ENCODE measurements at regions not wholly inside any gene's neighbourhood (a gene's known extent, or its start where the extent isn't known, plus 50 kb on each side); places are given as distances from the start of the nearest gene placed in this dataset.
"Not testable (repeated sequence)": the region's sequence is repeated elsewhere in the genome, so short reads cannot be mapped to it uniquely, and the experiment has no call there.

DNA sequence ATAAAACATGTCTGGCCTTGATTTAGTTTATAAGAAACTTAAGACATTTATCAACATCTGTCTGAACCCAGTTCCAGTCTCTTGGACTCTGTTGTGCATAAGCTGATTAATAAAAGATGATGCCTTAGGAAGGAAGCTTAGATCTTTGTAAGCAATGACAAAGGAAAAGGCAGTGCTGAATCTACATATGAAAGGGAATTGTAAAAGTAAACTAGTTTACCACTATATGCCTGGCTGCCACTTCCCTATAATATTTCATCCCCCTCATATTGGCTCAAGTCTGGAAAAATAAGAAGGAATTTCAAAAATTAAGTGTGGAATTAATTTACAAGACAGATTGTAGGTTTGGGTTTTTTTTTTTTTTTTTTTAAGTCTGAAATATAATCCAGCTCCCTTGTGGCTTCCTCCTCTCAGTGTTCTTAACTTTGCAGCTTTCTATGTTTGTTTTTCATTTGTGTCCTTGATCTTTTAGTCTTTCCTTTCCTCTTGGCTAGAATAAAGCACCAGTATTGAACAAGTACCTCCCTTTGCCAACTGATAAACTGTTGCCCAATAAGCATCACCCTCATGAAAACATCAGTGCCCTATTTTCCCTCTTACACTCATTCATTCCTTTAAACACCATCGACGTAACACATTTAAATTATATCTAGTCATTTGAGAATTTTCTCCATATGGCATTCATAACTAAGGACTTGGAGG, 146.7 kb upstream of the TBX18 start:
- DNase-seq, result no peak

DNA sequence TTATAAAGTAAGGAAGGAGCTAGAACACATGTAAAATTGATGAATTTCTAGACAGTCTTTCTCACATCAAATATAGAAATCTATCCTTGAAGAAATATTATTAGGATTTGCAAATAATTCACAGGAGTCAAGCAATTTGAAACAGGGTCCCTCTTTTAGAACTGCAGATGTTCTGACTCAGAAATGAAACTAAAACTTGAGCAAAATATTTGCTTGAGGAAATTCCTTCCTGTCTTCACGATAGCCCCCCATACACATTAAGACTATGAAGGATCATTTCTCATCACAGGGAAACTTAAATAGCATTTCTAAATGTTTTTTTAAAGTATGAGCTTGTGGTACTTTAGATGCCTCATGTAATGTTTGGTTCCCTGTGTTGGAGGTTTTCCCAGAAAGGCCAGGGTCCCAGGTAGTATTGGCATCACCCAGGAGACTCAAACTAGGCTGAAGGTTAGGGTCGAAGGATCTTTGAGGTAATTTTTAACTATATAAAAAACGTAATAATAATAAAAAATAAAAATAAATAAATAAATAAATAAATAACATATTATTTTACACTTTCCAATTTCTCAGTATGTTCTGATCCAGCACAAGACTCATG, 144.0 kb upstream of the TBX18 start:
- DNase-seq, result no peak

DNA sequence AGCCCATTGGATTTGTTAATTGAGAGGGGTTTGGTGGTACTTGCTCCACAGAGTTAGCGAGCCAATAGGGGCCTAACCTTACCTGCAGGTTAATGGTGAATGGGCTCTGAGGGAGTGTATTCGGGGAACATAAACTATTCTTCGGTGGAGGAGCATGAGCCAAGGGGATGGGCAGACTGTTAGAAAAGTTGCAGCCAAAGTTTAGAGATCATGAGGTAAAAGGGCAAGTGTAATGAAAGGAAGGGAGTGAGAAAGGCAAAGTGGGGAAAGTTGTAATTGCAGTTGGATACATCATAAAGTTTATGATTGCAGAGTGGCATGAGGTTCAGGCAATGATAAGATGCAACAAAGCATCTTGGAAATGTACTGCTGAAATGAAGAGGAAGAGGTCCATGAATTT, 142.1 kb upstream of the TBX18 start:
- no peak for DNase-seq

DNA sequence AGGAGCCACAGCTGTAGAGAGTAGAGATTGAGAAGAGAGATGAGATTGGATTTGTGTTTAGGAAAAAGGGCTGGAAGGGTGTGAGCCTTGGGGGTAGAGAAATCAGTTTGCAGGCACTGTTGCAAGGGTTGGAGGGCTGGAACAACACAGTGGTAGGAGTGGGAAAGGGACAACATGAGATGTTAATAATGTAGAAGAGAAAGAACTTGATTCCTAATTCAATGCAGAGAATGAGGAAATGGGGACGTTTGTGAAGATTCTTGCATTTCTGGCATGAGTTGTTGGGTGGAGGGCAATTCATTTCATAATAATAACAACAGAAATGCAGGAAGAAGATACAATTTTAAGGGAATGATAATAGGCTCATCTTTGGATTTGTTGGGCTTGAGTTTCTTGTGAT, 141.4 kb upstream of the TBX18 start:
- no peak for DNase-seq

DNA sequence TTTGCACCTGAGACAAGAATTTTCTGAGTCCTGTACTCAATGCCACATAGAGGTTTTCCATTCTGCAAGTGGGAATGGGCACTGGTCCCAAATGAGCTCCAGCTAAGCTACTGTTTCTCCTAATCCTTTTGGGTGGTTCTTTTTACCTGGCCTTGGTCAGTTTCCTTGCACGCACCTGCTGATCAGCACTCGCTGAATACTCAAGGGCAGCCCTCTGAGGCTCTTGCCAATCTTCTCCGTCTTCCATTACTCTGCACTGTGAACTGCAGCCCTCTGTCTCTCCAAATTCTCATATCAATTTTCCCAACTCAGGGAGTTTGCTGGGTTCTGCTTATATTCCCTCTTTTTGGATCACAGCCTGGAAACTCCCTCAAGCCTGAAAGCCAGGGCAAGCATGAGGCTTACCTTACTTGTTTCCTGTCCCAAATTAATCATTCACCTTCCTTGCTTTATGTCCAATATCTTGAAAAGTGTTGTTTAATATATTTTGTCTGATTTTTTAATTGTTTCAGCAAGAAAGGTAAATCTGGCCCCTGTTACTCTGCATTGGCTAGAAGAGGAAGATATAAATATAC, 138.0 kb upstream of the TBX18 start:
- no peak for DNase-seq

DNA sequence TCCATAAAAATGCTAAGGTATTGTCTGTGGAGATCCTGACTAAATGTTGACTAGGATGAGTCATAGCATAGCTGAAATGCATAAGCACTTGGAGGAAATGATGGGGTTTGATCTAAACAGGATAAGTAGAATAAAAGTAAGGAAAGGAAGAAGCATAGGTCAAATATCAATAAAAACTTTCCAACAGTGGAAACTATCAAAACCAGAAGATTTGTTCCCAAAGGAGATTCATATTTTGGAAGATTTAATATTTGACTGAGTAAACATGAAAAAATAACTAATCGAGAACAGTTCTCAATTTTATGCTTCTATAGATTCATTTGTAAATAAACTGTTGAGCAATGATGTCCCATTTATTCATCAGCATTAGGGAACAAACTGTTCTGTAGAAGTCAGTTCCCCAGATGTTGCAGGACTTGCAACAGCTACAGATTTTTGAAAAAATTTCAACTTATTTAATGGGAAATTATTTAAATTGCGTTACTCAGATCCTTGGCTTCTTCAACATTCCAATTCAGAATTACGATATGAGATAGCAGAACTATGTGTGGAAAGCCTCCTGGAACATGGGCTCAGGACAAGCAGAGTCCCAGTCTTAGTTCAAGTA, 133.7 kb upstream of the TBX18 start:
- no peak for DNase-seq

DNA sequence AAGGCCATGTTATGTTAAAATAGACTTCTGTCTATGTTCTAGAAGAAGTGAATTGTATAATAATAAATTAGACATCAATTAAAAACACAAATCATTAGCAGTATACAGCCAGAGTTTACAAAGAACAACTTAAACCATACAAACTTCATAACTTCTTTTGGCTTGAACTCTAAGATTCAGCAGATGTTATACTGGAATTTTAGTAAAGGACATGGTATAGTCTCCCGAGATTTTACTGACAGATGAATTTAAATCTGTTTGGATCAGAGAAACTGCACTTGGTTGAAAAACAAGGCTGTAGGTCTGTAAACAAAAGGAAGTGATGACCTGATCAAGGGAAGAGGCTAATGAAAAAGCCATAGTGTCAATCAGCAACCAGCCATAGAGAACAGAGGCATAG, 132.6 kb upstream of the TBX18 start:
- no peak for DNase-seq

DNA sequence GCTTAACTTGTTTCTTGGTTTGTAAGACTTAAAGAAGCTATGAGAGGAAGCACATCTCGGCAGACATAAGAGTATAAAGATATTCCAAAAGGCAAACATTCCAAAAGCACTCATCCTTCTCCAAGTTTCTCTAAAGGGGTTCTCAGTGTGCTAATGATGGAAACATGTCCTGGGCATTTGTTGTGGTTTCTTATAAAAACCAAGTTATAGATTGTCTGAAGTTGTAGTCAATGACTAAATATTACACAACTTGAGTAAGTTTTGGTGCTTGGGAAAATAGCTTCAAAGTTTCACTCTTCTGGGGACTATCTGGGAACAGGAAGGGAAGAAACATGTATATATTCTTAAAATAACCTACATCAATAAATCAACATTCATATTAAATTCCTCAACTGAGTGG, 128.3 kb upstream of the TBX18 start:
- DNase-seq, result no peak

DNA sequence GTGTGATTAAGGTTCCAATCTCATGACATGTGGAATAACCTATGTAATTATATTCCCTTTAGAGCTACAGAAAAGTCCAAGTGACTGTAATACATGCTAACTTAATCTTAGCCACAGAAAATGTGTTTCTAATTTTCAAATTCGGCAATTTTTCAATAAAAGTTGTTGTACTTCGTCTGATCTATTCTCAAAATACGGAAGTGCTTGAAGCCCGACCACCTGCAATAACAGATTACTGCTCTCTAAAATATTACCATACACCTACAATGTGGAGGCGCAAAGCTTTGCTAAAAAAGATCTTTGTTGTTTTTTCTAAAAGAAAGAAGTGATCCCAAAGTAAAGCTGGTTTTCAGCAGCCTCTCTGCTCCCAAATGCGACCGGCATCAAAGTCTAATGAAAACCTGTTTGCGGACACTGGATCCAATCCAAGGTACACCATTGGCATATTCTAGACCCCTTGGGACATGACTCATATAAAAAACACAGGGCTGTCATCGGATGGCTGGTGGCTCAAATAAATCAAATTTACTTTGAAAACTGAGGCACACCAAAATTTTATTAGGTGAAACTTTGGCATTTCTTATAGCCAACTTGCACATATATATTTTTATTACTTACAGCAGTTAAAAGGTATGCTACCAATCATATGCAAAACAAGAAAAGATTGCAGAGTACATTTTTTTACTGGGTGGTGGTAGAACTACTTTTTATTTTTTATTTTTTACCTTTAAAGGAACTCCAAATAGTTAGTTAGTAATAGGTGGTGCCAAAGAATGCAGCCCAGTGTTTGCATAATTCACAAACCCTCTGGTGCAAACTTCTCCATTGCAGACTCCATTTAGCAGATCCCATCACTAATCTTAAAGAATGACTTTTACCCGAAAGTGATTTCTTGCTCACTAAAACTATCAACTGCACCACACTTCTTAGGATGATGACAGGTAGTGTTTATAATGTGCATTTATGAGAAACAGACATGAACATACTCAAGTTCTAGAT, 118.7 kb upstream of the TBX18 start:
- DNase-seq, result no peak

DNA sequence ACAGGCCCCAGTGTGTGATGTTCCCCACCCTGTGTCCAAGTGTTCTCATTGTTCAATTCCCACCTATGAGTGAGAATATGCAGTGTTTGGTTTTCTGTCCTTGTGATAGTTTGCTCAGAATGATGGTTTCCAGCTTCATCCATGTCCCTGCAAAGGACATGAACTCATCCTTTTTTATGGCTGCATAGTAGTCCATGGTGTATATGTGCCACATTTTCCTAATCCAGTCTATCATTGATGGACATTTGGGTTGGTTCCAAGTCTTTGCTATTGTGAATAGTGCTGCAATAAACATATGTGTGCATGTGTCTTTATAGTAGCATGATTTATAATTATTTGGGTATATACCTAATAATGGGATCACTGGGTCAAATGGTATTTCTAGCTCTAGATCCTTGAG, 115.0 kb upstream of the TBX18 start:
- DNase-seq, result not testable (repeated sequence)

DNA sequence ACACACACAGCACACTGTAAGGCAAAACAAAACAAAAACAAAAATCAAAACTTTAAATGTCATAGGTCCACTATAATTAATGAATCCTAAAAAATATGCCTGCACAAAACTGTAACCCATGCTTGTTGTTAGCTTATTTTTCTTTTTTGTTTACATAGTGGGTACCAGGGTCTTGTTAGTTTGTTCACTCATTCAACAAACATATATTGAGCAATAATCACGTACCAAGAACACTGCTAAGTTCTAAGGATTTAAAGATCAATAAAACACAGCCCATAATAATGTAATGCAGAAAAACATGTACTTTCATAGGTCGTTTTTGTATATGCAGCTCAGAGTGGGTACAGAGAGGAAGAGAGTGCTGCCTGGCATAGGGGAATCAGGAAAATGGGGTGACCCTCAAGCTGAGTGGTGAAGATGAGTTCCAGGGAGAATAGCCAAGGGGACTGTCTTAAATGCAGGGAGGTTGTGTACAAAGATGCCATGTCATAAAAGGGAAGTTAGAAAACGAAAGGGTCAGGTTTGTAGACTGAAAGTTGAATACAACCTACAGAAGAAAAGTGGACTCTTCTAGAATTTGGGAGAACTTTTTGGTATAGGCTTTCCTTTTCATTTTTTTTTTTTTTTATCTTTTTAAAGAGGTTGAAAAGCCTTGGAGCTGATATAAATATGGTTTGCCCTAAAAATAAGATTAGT, 113.3 kb upstream of the TBX18 start:
- DNase-seq, result no peak

DNA sequence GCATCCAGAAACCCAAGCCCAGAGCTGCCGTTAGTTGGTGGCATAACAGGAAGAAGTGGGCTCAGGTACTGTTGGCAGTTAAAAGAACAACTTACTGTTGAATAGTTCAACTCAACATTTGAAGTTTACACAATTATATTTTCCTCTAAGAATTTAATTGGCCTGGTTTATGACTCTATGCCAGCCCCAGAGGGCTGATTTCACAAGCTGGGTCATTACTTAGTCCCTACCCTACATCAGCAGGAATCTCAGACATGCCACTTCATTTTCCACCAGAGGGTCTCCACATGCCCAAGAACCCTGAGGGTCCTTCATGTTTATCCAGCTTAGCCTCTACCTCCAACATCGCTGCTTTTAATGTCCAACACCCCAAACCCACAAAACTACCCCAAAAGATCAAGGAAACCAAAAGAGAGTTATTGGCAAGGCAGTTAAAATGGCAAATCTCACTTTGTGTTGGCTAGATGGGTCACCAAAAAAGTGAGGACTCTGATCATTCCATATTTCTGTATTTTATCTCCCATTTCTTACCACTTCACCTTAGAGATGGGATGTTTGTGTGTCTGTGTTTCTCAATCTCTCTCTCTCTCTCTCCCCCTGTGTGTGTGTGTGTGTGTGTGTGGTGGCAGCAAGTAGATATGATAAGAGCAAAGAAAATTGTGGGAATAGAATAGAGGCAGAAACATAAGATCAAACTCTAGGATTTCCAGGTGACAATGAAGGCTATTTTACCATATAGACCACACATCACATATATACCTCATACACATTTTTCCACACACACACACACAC, 112.5 kb upstream of the TBX18 start:
- DNase-seq, result no peak

DNA sequence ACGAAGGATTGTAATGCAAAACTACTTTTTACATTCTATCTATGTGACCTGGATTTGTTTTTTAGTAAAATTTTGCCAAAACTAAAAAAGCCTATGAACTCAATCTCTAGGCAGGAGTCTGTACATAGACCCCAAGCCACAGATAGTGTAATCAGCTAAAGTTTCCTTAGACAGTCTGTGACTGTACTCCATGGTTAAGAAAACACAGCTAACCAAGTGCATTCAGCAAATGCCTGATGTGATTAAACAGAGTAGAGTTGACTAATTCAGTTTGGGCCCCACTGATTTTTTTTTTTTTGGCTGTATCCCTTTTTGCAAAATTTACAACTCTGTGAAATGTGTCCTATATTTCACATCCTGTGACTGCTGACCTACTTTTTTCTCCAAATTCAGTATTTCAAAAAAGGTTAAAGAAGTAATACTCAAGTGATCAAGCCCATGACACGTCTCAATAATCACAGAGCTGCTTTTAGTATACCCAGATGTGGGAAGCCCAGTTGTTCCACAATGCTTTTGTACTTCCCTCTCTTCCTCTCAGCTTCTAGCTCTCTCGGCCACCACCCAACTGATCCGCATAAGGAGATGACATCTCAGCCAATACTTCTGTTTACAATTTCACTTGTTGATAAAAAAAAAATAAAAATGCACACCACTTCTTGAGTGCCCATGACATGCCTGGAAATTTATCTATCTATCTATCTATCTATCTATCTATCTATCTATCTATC, 108.8 kb upstream of the TBX18 start:
- no peak for DNase-seq

DNA sequence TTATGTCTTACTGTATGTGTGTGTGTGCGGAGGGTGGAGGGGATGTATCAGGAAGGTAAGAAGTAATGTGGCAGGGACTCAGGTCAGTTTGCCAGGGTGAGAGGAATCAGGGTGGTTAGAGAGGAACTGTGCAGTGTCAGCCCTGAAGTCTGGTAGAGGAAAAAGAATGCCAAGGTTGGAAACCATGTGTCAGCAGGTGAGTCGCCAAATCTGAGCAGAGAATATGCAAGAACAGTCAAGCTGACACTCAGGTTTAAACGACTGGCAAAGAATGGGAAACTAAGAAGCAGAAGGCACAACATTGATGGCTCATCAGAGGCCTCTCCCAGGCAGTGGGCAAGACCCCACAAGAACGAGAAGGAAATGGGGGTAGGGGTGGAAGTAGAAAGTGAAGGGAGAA, 107.5 kb upstream of the TBX18 start:
- no peak for DNase-seq

DNA sequence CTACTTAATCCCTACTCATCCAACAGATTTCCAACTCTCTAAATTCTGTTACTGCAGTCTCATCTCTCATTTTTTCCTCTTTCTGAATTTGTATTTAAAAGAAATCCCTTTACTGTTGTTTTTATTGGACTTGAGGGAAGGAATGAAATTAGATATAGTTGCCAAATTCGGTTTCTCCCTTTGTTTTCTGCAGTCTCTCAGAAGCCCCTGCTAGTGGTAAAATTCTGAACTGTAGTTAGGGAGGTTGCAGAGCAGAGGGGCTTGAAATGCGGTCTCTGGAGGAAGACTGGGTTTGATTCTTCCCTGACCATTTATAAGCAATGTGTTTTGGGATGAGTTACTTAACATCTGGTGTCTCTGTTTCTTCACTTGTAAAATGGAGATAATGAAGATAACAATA, 106.3 kb upstream of the TBX18 start:
- DNase-seq, result no peak

DNA sequence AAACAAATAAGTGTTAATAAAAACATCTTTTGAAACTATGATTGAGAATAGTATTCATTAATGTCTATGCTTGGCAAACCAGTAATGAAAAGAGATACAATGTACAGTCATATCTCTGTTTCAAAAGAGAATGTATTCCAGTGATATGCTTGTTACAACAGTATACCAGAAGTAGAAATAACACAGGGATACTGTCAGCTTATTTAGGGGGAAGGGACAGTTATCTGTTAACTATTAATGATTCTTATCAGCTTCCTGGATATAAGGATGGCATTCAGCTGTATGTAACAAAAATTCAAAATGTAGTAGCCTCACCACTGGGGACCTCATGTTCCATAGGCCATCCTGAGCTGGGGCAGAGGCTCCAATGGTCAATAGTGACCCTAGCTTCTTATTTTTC, 103.8 kb upstream of the TBX18 start:
- DNase-seq, result no peak

DNA sequence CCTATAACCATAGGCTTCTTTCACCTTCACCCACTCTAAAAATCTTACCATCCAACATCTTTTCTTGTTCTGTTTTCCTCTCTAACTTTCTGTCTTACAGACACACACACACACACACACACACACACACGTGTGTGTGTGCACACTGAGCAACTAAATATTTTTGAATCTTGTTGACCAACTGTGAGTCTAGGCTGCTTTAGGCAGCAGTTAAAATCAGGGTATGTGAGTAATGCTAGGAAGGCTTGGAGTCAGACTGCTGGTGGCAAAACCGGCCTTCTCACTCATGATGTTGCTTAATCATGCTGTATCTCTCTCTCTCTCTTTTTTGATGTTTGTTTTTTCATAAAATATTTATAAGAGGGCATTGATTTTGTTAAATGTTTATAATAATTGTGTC, 103.1 kb upstream of the TBX18 start:
- DNase-seq, result no peak

DNA sequence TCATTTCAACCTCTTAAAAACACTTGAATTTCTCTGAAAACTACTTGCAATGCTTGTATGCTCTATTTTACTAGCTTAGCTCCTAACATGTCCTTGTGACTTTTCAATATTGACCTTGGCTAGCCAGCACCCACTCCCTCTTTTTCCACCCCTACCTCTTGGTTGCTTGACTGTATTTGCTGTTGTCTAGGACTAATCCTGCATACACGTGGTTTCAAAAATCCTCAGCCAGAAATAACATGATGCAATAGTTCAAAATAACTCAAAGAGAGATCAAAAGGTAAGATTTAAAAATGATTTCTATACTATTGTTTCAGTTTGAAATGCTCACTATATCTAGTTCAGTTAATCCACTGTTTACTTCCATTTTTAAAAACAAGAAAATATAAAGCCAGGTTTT, 102.3 kb upstream of the TBX18 start:
- no peak for DNase-seq

DNA sequence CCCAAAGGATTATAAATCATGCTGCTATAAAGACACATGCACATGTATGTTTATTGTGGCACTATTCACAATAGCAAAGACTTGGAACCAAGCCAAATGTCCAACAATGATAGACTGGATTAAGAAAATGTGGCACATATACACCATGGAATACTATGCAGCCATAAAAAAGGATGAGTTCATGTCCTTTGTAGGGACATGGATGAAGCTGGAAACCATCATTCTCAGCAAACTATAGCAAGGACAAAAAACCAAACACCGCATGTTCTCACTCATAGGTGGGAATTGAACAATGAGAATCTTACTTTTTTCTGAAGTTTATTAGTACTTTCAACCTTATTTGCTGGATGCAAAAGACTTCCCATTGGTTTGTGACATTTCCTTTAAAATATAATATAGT, 101.0 kb upstream of the TBX18 start:
- DNase-seq, result not testable (repeated sequence)

DNA sequence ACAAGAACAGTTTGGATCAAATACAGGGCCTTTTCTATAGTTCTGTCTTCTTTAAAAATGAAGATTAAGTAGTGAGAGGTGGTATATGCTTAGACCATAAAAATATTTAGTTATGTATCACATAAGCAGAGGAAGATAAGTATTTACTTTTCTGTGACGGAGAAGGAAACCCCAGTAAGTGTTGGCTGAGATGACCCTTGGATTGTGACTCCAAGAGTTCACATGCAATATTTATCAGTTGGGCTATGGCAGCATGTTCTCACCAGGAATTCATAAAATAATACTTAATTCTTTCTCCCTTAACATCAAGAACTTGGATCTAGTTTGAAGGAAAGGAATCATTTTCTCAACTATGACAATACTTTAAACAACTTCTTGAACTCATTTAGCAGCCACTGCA, 98.4 kb upstream of the TBX18 start:
- no peak for DNase-seq

DNA sequence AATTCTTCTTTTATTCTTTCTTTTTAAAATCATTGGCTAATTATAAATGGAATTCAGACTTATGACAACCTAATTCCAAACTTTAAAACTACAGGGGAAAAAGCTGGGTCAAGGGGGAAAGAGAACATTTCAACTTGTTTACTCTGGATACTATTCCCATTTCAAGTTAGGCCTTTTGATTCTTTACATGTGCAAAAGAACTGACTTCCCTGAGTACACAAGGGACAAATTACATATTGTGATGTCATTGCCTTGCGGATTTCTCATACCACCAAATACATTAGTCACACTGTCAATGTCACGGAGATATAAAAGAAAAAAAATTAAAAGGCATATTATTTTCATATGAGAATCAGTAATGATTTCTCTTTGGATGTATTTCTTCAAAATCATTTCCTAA, 96.5 kb upstream of the TBX18 start:
- no peak for DNase-seq

Data from stimulated activated CD4-positive, alpha-beta T cell treated with anti-CD3 and anti-CD28 coated beads, Interleukin-15, amount 100 ng/mL, for 24 hours (primary cell).